H9 (cell line): ENCODE measurements at regions not wholly inside any gene's neighbourhood (a gene's known extent, or its start where the extent isn't known, plus 50 kb on each side); places are given as distances from the start of the nearest gene placed in this dataset.

Source experiments
- DNase-seq: peaks from one replicate; pipeline ENCODE4 v3.0.0-alpha.2; 2017
- H2AFZ ChIP-seq: one replicate; pipeline ENCODE4 v1.6.1; 2013; ENCODE audit warnings: mild to moderate bottlenecking, low read length, control low read depth, moderate library complexity
- H2AK5ac ChIP-seq: 2 replicates; pipeline ENCODE4 v1.6.1; 2013; ENCODE audit warnings: low read length, control low read depth, mixed read lengths; ENCODE audit not compliant: insufficient read length
- H2BK120ac ChIP-seq: one replicate; pipeline ENCODE4 v1.6.1; 2013; ENCODE audit warnings: low read depth, mild to moderate bottlenecking, low read length, control low read depth, inconsistent platforms; ENCODE audit not compliant: poor library complexity, severe bottlenecking
- H2BK12ac ChIP-seq: 2 replicates; pipeline ENCODE4 v1.6.1; 2013; ENCODE audit warnings: low read length, control low read depth, mixed read lengths, low read depth; ENCODE audit not compliant: insufficient read length
- H2BK15ac ChIP-seq: 2 replicates; pipeline ENCODE4 v1.6.1; 2013; ENCODE audit warnings: low read depth, low read length, control low read depth
- H2BK20ac ChIP-seq: one replicate; pipeline ENCODE4 v1.6.1; 2013; ENCODE audit warnings: low read depth, mild to moderate bottlenecking, low read length, control low read depth, inconsistent platforms; ENCODE audit not compliant: poor library complexity, severe bottlenecking
- H2BK5ac ChIP-seq: 2 replicates; pipeline ENCODE4 v1.6.1; 2013; ENCODE audit warnings: low read length, control low read depth, mixed read lengths; ENCODE audit not compliant: insufficient read length
- H3K14ac ChIP-seq: 2 replicates; pipeline ENCODE4 v1.6.1; 2013; ENCODE audit warnings: low read length, control low read depth; ENCODE audit not compliant: insufficient read depth
- H3K18ac ChIP-seq: 2 replicates; pipeline ENCODE4 v1.6.1; 2013; ENCODE audit warnings: low read depth, mild to moderate bottlenecking, mixed read lengths, low read length, control low read depth; ENCODE audit not compliant: insufficient read length
- H3K23ac ChIP-seq: 2 replicates; pipeline ENCODE4 v1.6.1; 2013; ENCODE audit warnings: low read length, control low read depth, mixed read lengths, low read depth; ENCODE audit not compliant: insufficient read length
- H3K23me2 ChIP-seq: 2 replicates; pipeline ENCODE4 v1.6.1; 2013; ENCODE audit warnings: low read depth, mild to moderate bottlenecking, mixed read lengths, low read length, control low read depth; ENCODE audit not compliant: insufficient read length, poor library complexity, severe bottlenecking
- H3K27ac ChIP-seq: 2 replicates; pipeline ENCODE4 v1.5.1; 2013; ENCODE audit warnings: low read length, control low read depth, mixed read lengths, low read depth; ENCODE audit not compliant: insufficient read length
- H3K27me3 ChIP-seq: 2 replicates; pipeline ENCODE4 v1.6.1; 2013; ENCODE audit warnings: low read length, control low read depth, inconsistent platforms; ENCODE audit not compliant: insufficient read depth
- H3K4ac ChIP-seq: 2 replicates; pipeline ENCODE4 v1.6.1; 2013; ENCODE audit warnings: low read depth, mild to moderate bottlenecking, control low read depth, inconsistent platforms, low read length, moderate library complexity
- H3K4me1 ChIP-seq: 2 replicates; pipeline ENCODE4 v1.6.1; 2013; ENCODE audit warnings: low read length, control low read depth, inconsistent platforms; ENCODE audit not compliant: insufficient read depth
- H3K4me2 ChIP-seq: 2 replicates; pipeline ENCODE4 v1.6.1; 2013; ENCODE audit warnings: low read length, control low read depth, mixed read lengths; ENCODE audit not compliant: insufficient read length, insufficient read depth
- H3K56ac ChIP-seq: 2 replicates; pipeline ENCODE4 v1.6.1; 2013; ENCODE audit warnings: low read depth, mild to moderate bottlenecking, mixed read lengths, low read length, control low read depth; ENCODE audit not compliant: insufficient read length
- H3K79me1 ChIP-seq: 2 replicates; pipeline ENCODE4 v1.6.1; 2013; ENCODE audit warnings: low read depth, mild to moderate bottlenecking, moderate library complexity, low read length, control low read depth, inconsistent platforms; ENCODE audit not compliant: insufficient read depth, poor library complexity, severe bottlenecking
- H3K79me2 ChIP-seq: 2 replicates; pipeline ENCODE4 v1.6.1; 2013; ENCODE audit warnings: low read length, control low read depth, inconsistent platforms; ENCODE audit not compliant: insufficient read depth
- H3K9ac ChIP-seq: 2 replicates; pipeline ENCODE4 v1.6.1; 2013; ENCODE audit warnings: low read length, control low read depth, mixed read lengths; ENCODE audit not compliant: insufficient read length; ENCODE audit errors: extremely low read depth
- H3K9me3 ChIP-seq: one replicate; pipeline ENCODE4 v1.6.1; 2013; ENCODE audit warnings: low read depth, low read length, inconsistent platforms; ENCODE audit not compliant: control insufficient read depth
- H3T11ph ChIP-seq: one replicate; pipeline ENCODE4 v1.6.1; 2013; ENCODE audit warnings: mild to moderate bottlenecking, low read length, control low read depth, inconsistent platforms
- H4K20me1 ChIP-seq: one replicate; pipeline ENCODE4 v1.6.1; 2013; ENCODE audit not compliant: control insufficient read depth, insufficient read length, insufficient read depth
- H4K5ac ChIP-seq: 2 replicates; pipeline ENCODE4 v1.6.1; 2013; ENCODE audit warnings: low read depth, mild to moderate bottlenecking, mixed read lengths, low read length, control low read depth; ENCODE audit not compliant: insufficient read length
- H4K8ac ChIP-seq: replicated peaks from 2 replicates; pipeline ENCODE4 v1.6.1; 2013; ENCODE audit warnings: low read length, control low read depth, mixed read lengths, low read depth; ENCODE audit not compliant: insufficient read length
- H4K91ac ChIP-seq: 2 replicates; pipeline ENCODE4 v1.6.1; 2013; ENCODE audit warnings: low read depth, mild to moderate bottlenecking, moderate library complexity, mixed read lengths, low read length, control low read depth; ENCODE audit not compliant: insufficient read length
- H3K27ac Mint-ChIP-seq, 3 experiments: 2 replicates in 2 of 3; 3 replicates in 1 of 3; pipeline ENCODE4 v1.8.0; 2020 to 2021; ENCODE audit warnings: mixed read lengths in 3 of 3, mild to moderate bottlenecking in 1 of 3, moderate library complexity in 1 of 3
- H3K27me3 Mint-ChIP-seq: 2 replicates; pipeline ENCODE4 v1.8.0; 2021; ENCODE audit warnings: low read depth, mild to moderate bottlenecking, moderate library complexity, mixed read lengths
- H3K36me3 Mint-ChIP-seq, 3 experiments: 2 replicates in 2 of 3; 3 replicates in 1 of 3; pipeline ENCODE4 v1.8.0; 2020 to 2021; ENCODE audit warnings: low read depth in 3 of 3, mixed read lengths in 3 of 3; ENCODE audit not compliant: insufficient read depth in 1 of 3
- H3K4me1 Mint-ChIP-seq, 2 experiments: 2 replicates each; pipeline ENCODE4 v1.8.0; 2020; ENCODE audit warnings: mixed read lengths in 2 of 2
- H3K4me3 Mint-ChIP-seq, 2 experiments: 2 replicates in 1 of 2; 3 replicates in 1 of 2; pipeline ENCODE4 v1.8.0; 2020 to 2021; ENCODE audit warnings: mild to moderate bottlenecking in 2 of 2, mixed read lengths in 2 of 2, moderate library complexity in 1 of 2
- H3K9me3 Mint-ChIP-seq, 2 experiments: 2 replicates in 1 of 2; 3 replicates in 1 of 2; pipeline ENCODE4 v1.8.0; 2020; ENCODE audit warnings: mild to moderate bottlenecking in 2 of 2, mixed read lengths in 2 of 2, moderate library complexity in 1 of 2
- CTCF ChIP-seq: fragments of 200-600 bp; sonication (generic); conservative IDR thresholded peaks from 3 replicates; pipeline ENCODE4 v1.8.0; 2021; ENCODE audit warnings: antibody characterized with exemption, mild to moderate bottlenecking
- WGBS: extraction: QIAGEN DNeasy Blood & Tissue Kit; methylation state at CpG from one replicate; pipeline ENCODE4 v1.1.7; 2013; ENCODE audit warnings: missing lambda C conversion rate, low lambda C conversion rate, mixed read lengths; ENCODE audit not compliant: insufficient read length; ENCODE audit errors: extremely low coverage; 5-methylcytosine and 5-hydroxymethylcytosine counted together

DNA sequence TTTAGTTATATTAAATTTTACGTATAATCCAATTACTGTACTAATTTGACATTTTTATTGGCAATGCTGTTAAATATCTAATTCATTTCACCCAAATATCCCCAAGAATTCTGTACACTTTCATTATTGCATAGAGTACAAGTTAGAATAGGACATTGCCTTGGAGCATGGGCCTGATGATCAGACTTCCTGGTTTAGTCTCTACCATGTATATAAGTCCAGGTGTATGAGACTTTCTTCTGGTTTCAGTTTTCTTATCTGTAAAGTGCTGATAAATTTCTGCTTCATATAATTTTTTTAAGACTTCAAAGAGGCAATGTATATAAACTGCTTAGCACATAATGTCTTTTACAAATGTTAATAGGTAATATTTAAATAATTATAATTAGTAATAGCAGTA lies 179.4 kb downstream of the KLF12 start:
- Mint-ChIP-seq H3K36me3 (no peaks in the 10 kb centered on the region), H3K27ac (no peak overlapping the region), H3K9me3 (no peaks in the 10 kb centered on the region), H3K4me3 (no peak overlapping the region), H3K4me1 (no peaks in the 10 kb centered on the region), H3K27me3 (no peaks in the 10 kb centered on the region)
- no peak overlapping the region for H4K91ac ChIP-seq
- no peak overlapping the region for H4K8ac ChIP-seq
- H3K79me1 ChIP-seq, result no peaks in the 10 kb centered on the region
- H3K14ac ChIP-seq, result no peak overlapping the region
- H2BK120ac ChIP-seq, result no peak overlapping the region
- TF ChIP-seq CTCF, result no peak
- H3K4me1 ChIP-seq, result no peaks in the 10 kb centered on the region
- no peak overlapping the region for H3K4me2 ChIP-seq
- H2BK15ac ChIP-seq, result no peak overlapping the region
- H3K27me3 ChIP-seq, result no peaks in the 10 kb centered on the region
- H3K27ac ChIP-seq, result no peak overlapping the region
- no peak overlapping the region for H2BK5ac ChIP-seq
- no peak overlapping the region for H2BK20ac ChIP-seq
- WGBS, result 100% methylated on average over 1 of the region's 1 CpG
- no peak overlapping the region for H3K9ac ChIP-seq
- no peak overlapping the region for H2AK5ac ChIP-seq
- no peak overlapping the region for H4K5ac ChIP-seq
- no peaks in the 10 kb centered on the region for H3K9me3 ChIP-seq
- H3K4ac ChIP-seq, result no peak overlapping the region
- no peak overlapping the region for H3K23ac ChIP-seq
- no peak overlapping the region for H2AFZ ChIP-seq
- no peaks in the 10 kb centered on the region for H3K23me2 ChIP-seq
- no peak overlapping the region for H3K18ac ChIP-seq
- H3K56ac ChIP-seq, result no peak overlapping the region
- no peak overlapping the region for H2BK12ac ChIP-seq
- H4K20me1 ChIP-seq, result no peaks in the 10 kb centered on the region
- H3K79me2 ChIP-seq, result no peaks in the 10 kb centered on the region
- no peak for DNase-seq
- H3T11ph ChIP-seq, result no peak overlapping the region
